Heart left ventricle (tissue), 13 donors: ENCODE measurements at regions not wholly inside any gene's neighbourhood (a gene's known extent, or its start where the extent isn't known, plus 50 kb on each side); places are given as distances from the start of the nearest gene placed in this dataset.
"Not testable (repeated sequence)": the region's sequence is repeated elsewhere in the genome, so short reads cannot be mapped to it uniquely, and the experiment has no call there.

Experiments
- POLR2A ChIP-seq, 2 donors: fragments of 450-650 bp; IDR thresholded peaks; one replicate each; pipeline ENCODE4 v1.6.1; 2017; ENCODE audit warnings: antibody characterized with exemption in 2 of 2, mild to moderate bottlenecking in 2 of 2, moderate library complexity in 2 of 2
- TF ChIP-seq, protein P1 (sequence below), 12 donors: fragments of 200-600 bp; sonication (generic) in 4 of 12; IDR thresholded peaks; one replicate each; pipeline versions ENCODE4 v1.5.0 to v1.8.0; 2018 to 2022; ENCODE audit warnings: antibody characterized with exemption in 12 of 12, mild to moderate bottlenecking in 5 of 12
- donor health status: ischemic (EF 13 %, LVEDD 7.1; RV severe dilation, severe dysfunction).
- donor health status: DM: no; HTN: yes; CAD: no.
- donor health status: DM: no; HTN: no; CAD: no.
- donor health status: ischemic (EF 25% LVEDD 6.9; RV normal size, moderate dysfunction).
- donor health status: ischemic (EF 25% LVEDD 5.7; RV mildly dilated, moderate dysfunction).
- donor health status: ischemic (EF 35%, LVEDD 5.7; RV mildly dilated, moderate dysfunction).
- donor health status: nonischemic (EF 11% LVEDD 7.7; RV severe dilation, severe dysfunction).
- donor health status: DM: yes; HTN: yes; CAD: no.
- donor health status: PGD.
- donor health status: ischemic (EF 29% LVEDD 5.4; RV normal size, mild dysfunction).
- donor health status: nonischemic (EF 23%, LVEDD 6.1; RV moderate dilation, normal function).

DNA sequence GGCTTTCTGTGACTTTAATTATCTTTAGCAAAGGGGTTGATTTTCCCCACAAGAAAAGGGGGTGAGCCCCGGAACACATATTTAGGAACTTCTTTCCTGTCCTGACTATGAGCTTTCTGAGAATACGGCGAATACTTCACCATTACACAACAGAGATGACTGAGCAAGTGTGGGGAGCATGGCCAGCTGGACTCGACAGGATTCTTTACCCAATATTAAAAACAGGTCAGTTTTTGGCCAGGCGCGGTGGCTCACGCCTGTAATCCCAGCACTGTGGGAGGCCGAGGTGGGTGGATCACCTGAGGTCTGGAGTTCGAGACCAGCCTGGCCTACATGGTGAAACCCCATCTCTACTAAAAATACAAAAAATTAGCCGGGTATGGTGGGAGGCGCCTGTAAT lies 153.7 kb downstream of the TFAP2C start:
- TF ChIP-seq, protein P1, sequence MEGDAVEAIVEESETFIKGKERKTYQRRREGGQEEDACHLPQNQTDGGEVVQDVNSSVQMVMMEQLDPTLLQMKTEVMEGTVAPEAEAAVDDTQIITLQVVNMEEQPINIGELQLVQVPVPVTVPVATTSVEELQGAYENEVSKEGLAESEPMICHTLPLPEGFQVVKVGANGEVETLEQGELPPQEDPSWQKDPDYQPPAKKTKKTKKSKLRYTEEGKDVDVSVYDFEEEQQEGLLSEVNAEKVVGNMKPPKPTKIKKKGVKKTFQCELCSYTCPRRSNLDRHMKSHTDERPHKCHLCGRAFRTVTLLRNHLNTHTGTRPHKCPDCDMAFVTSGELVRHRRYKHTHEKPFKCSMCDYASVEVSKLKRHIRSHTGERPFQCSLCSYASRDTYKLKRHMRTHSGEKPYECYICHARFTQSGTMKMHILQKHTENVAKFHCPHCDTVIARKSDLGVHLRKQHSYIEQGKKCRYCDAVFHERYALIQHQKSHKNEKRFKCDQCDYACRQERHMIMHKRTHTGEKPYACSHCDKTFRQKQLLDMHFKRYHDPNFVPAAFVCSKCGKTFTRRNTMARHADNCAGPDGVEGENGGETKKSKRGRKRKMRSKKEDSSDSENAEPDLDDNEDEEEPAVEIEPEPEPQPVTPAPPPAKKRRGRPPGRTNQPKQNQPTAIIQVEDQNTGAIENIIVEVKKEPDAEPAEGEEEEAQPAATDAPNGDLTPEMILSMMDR (IDR thresholded peaks at IDR 0.05): not testable (repeated sequence)
- not testable (repeated sequence) for TF ChIP-seq POLR2A (IDR thresholded peaks at IDR 0.05)
